ENCODE measurements at regions not wholly inside any gene's neighbourhood (a gene's known extent, or its start where the extent isn't known, plus 50 kb on each side); places are given as distances from the start of the nearest gene placed in this dataset.
A peak's percentile ranks its signal among the peaks of the same experiment; 100 is the strongest.

- Histone ChIP-seq H3K36me3 (ENCODE audit: insufficient read depth, low read length) (no peaks in the 10 kb centered on the region), H3K9me3 (replicated peaks; ENCODE audit: low read length) (no peaks in the 10 kb centered on the region), H3K4me2 (ENCODE audit: low read length) (no peak overlapping the region), H3K9ac (ENCODE audit: low read depth, low read length) (no peak overlapping the region), H3K4me3 (ENCODE audit: low read length) (no peak overlapping the region), H3K4me1 (ENCODE audit: control insufficient read depth, insufficient read depth, low read length) (peaks cover 24% of the 10 kb centered on the region), H3K27me3 (ENCODE audit: control insufficient read depth, insufficient read depth, low read length) (no peaks in the 10 kb centered on the region)
Measured at GRCh38 chr15:38873158-38873557, 308.5 kb upstream of the RASGRP1 start.

- Histone ChIP-seq H3K4me2 (ENCODE audit: low read length) (no peak overlapping the region), H3K36me3 (ENCODE audit: insufficient read depth, low read length) (no peaks in the 10 kb centered on the region), H3K27me3 (ENCODE audit: control insufficient read depth, insufficient read depth, low read length) (no peaks in the 10 kb centered on the region), H3K9ac (ENCODE audit: low read depth, low read length) (no peak overlapping the region), H3K9me3 (replicated peaks; ENCODE audit: low read length) (no peaks in the 10 kb centered on the region), H3K4me1 (ENCODE audit: control insufficient read depth, insufficient read depth, low read length) (peaks cover 29% of the 10 kb centered on the region), H3K4me3 (ENCODE audit: low read length) (no peak overlapping the region)
Measured at GRCh38 chr15:38874464-38874863, 309.9 kb upstream of the RASGRP1 start.

- Histone ChIP-seq H3K4me2 (ENCODE audit: low read length) (no peak overlapping the region), H3K36me3 (ENCODE audit: insufficient read depth, low read length) (no peaks in the 10 kb centered on the region), H3K4me3 (ENCODE audit: low read length) (no peak overlapping the region), H3K4me1 (ENCODE audit: control insufficient read depth, insufficient read depth, low read length) (peaks cover 41% of the 10 kb centered on the region), H3K9me3 (replicated peaks; ENCODE audit: low read length) (no peaks in the 10 kb centered on the region), H3K27me3 (ENCODE audit: control insufficient read depth, insufficient read depth, low read length) (no peaks in the 10 kb centered on the region), H3K9ac (ENCODE audit: low read depth, low read length) (no peak overlapping the region)
Measured at GRCh38 chr15:38876211-38876610, 311.6 kb upstream of the RASGRP1 start.

DNA sequence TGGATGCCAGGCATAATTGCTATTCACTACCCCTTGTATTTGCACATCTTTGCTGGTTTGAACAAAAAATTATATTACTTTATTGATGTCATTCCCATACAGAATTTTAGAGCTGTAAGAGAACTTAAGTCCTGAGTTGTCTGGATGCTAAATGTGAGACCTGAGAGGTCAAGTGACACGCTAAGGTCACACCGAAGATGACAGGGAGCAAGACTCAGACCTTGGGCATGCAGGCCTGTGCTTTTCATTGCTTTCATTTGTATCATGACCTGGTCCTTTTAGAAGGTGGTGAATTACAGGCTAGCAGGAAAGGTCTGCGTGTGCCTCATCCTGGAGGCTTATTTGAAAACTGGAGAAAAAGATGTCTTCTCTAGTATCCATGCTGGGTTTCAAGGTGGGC lies 312.0 kb upstream of the RASGRP1 start:
- no peaks in the 10 kb centered on the region for H3K27me3 ChIP-seq (ENCODE audit: control insufficient read depth, insufficient read depth, low read length)
- no peak overlapping the region for H3K4me2 ChIP-seq (ENCODE audit: low read length)
- no peak overlapping the region for H3K9ac ChIP-seq (ENCODE audit: low read depth, low read length)
- no peaks in the 10 kb centered on the region for H3K9me3 ChIP-seq (replicated peaks; ENCODE audit: low read length)
- H3K4me3 ChIP-seq (ENCODE audit: low read length), result no peak overlapping the region
- H3K36me3 ChIP-seq (ENCODE audit: insufficient read depth, low read length), result no peaks in the 10 kb centered on the region
- H3K4me1 ChIP-seq (ENCODE audit: control insufficient read depth, insufficient read depth, low read length), result peaks cover 41% of the 10 kb centered on the region

DNA sequence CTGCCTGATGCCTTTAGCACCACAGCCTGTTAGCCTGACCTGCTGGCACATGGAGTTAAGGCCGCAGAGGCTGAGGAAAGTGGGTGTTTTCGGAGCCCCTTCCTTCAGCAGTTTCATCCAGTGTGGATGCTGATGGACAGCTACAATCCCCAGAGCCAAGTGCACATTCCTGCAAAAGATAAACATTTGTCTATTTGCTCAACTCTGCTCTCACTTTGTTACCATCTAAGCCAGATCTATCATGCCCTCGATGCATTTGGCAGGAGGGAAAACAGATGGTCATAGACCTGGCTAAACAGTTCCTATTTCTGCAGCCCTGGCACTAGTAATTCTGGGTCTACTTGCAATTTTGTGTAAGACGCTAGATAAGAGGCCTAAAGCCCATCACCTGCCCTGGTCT lies 312.9 kb upstream of the RASGRP1 start:
- Histone ChIP-seq H3K4me3 (ENCODE audit: low read length) (no peak overlapping the region), H3K36me3 (ENCODE audit: insufficient read depth, low read length) (no peaks in the 10 kb centered on the region), H3K9me3 (replicated peaks; ENCODE audit: low read length) (no peaks in the 10 kb centered on the region), H3K4me1 (ENCODE audit: control insufficient read depth, insufficient read depth, low read length) (peaks cover 41% of the 10 kb centered on the region), H3K27me3 (ENCODE audit: control insufficient read depth, insufficient read depth, low read length) (no peaks in the 10 kb centered on the region), H3K9ac (ENCODE audit: low read depth, low read length) (no peak overlapping the region), H3K4me2 (ENCODE audit: low read length) (no peak overlapping the region)

- no peak overlapping the region for H3K4me3 ChIP-seq (ENCODE audit: low read length)
- no peaks in the 10 kb centered on the region for H3K27me3 ChIP-seq (ENCODE audit: control insufficient read depth, insufficient read depth, low read length)
Measured at GRCh38 chr15:38878026-38878425, 313.4 kb upstream of the RASGRP1 start.

GRCh38 chr15:38878926-38879325 lies 314.3 kb upstream of the RASGRP1 start:
- Histone ChIP-seq H3K27me3 (ENCODE audit: control insufficient read depth, insufficient read depth, low read length) (no peaks in the 10 kb centered on the region), H3K4me3 (ENCODE audit: low read length) (no peak overlapping the region), H3K9ac (ENCODE audit: low read depth, low read length) (no peak overlapping the region), H3K9me3 (replicated peaks; ENCODE audit: low read length) (no peaks in the 10 kb centered on the region), H3K4me1 (ENCODE audit: control insufficient read depth, insufficient read depth, low read length) (peaks cover 47% of the 10 kb centered on the region), H3K4me2 (ENCODE audit: low read length) (no peak overlapping the region), H3K36me3 (ENCODE audit: insufficient read depth, low read length) (no peaks in the 10 kb centered on the region)

More at GRCh38 chr15:38878026-38878425, 313.4 kb upstream of the RASGRP1 start:
- H3K4me1 ChIP-seq (ENCODE audit: control insufficient read depth, insufficient read depth, low read length), result peaks cover 41% of the 10 kb centered on the region
- no peak overlapping the region for H3K4me2 ChIP-seq (ENCODE audit: low read length)
- H3K9ac ChIP-seq (ENCODE audit: low read depth, low read length), result no peak overlapping the region
- no peaks in the 10 kb centered on the region for H3K9me3 ChIP-seq (replicated peaks; ENCODE audit: low read length)
- no peaks in the 10 kb centered on the region for H3K36me3 ChIP-seq (ENCODE audit: insufficient read depth, low read length)

GRCh38 chr15:38879909-38880471 lies 315.4 kb upstream of the RASGRP1 start:
- Histone ChIP-seq H3K36me3 (ENCODE audit: insufficient read depth, low read length) (no peaks in the 10 kb centered on the region), H3K4me3 (ENCODE audit: low read length) (no peak overlapping the region), H3K9ac (ENCODE audit: low read depth, low read length) (no peak overlapping the region), H3K9me3 (replicated peaks; ENCODE audit: low read length) (no peaks in the 10 kb centered on the region), H3K27me3 (ENCODE audit: control insufficient read depth, insufficient read depth, low read length) (no peaks in the 10 kb centered on the region), H3K4me2 (ENCODE audit: low read length) (no peak overlapping the region), H3K4me1 (ENCODE audit: control insufficient read depth, insufficient read depth, low read length) (peaks cover 58% of the 10 kb centered on the region)

DNA sequence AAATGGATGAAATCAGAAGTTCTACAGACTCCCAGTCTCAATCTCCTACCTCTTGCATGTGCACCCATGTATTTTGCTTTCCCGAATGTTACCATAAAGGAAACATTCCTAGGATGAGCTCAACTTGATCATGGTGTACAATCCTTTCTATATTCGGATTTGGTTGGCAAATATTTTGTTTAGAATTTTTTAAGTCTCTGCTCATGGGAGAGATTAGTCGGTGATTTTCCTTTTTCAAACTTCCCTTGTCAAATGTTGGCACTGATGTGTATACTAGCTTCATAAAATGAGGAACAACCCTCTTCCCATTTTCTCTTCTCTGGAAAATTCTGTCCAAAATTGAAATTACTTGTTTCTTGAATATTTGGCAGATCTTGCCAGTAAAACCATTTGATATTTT lies 317.6 kb upstream of the RASGRP1 start:
- Histone ChIP-seq H3K4me1 (ENCODE audit: control insufficient read depth, insufficient read depth, low read length) (peaks cover 73% of the 10 kb centered on the region), H3K9ac (ENCODE audit: low read depth, low read length) (no peak overlapping the region)

DNA sequence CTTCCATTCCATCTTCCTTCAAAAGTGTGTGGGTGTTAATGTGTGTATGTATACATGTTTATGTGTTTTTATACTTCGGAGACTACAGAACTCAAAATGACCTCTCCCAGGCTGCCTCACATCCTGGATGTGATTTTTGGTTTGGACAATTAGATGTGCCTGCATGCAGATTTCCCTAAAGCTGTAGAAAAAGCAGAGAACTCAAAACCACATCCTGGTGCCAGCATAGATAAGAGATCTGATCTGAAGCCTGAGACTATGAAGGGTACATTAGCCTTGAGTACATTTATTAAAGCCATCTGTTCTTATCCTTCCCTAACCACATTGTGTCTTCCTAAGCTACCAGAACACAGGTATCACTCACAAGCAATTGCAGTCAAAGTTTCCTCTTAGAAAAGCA lies 319.4 kb upstream of the RASGRP1 start:
- no peaks in the 10 kb centered on the region for H3K36me3 ChIP-seq (ENCODE audit: insufficient read depth, low read length)
- H3K9ac ChIP-seq (ENCODE audit: low read depth, low read length), result no peak overlapping the region
- no peaks in the 10 kb centered on the region for H3K9me3 ChIP-seq (replicated peaks; ENCODE audit: low read length)
- H3K27me3 ChIP-seq (ENCODE audit: control insufficient read depth, insufficient read depth, low read length), result no peaks in the 10 kb centered on the region
- H3K4me2 ChIP-seq (ENCODE audit: low read length), result no peak overlapping the region
- no peak overlapping the region for H3K4me3 ChIP-seq (ENCODE audit: low read length)
- H3K4me1 ChIP-seq (ENCODE audit: control insufficient read depth, insufficient read depth, low read length), result peaks cover 62% of the 10 kb centered on the region

More for the DNA sequence above, 317.6 kb upstream of the RASGRP1 start:
- Histone ChIP-seq H3K36me3 (ENCODE audit: insufficient read depth, low read length) (no peaks in the 10 kb centered on the region), H3K4me2 (ENCODE audit: low read length) (no peak overlapping the region), H3K4me3 (ENCODE audit: low read length) (no peak overlapping the region), H3K9me3 (replicated peaks; ENCODE audit: low read length) (no peaks in the 10 kb centered on the region), H3K27me3 (ENCODE audit: control insufficient read depth, insufficient read depth, low read length) (no peaks in the 10 kb centered on the region)

GRCh38 chr15:38885001-38885400 lies 320.4 kb upstream of the RASGRP1 start:
- H3K4me2 ChIP-seq (ENCODE audit: low read length), result no peak overlapping the region
- no peaks in the 10 kb centered on the region for H3K9me3 ChIP-seq (replicated peaks; ENCODE audit: low read length)
- peaks cover 56% of the 10 kb centered on the region for H3K4me1 ChIP-seq (ENCODE audit: control insufficient read depth, insufficient read depth, low read length)
- H3K27me3 ChIP-seq (ENCODE audit: control insufficient read depth, insufficient read depth, low read length), result no peaks in the 10 kb centered on the region
- H3K4me3 ChIP-seq (ENCODE audit: low read length), result no peak overlapping the region
- peak overlapping the region; percentile 36 for H3K9ac ChIP-seq (ENCODE audit: low read depth, low read length)
- H3K36me3 ChIP-seq (ENCODE audit: insufficient read depth, low read length), result no peaks in the 10 kb centered on the region

DNA sequence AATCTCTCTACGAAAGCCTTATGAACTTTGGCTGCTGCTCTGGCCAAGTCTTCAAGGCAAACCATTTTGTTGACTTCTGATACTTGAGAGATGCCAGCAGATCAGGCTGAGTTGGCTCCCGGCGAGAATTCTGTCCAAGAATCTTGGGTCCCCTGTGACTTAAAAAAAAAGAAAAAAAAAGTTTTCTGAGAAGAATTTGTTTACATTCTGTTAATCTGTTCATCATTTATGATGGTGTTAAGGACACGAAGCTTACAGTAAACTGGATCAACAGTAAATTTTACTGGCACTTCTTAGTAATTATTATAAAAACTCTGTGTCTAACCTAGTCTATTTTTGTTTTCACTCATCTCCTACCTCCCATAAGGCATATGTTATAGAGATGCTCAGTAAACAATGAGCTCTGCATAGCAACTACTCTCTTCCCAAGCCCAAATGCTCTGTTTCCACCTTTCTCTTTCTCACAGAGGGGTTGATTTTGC lies 320.9 kb upstream of the RASGRP1 start:
- no peaks in the 10 kb centered on the region for H3K36me3 ChIP-seq (ENCODE audit: insufficient read depth, low read length)
- peak overlapping the region; percentile 13 for H3K4me3 ChIP-seq (ENCODE audit: low read length)
- no peaks in the 10 kb centered on the region for H3K9me3 ChIP-seq (replicated peaks; ENCODE audit: low read length)
- peak overlapping the region; percentile 36 for H3K9ac ChIP-seq (ENCODE audit: low read depth, low read length)
- no peaks in the 10 kb centered on the region for H3K27me3 ChIP-seq (ENCODE audit: control insufficient read depth, insufficient read depth, low read length)
- H3K4me1 ChIP-seq (ENCODE audit: control insufficient read depth, insufficient read depth, low read length), result peaks cover 51% of the 10 kb centered on the region
- peak overlapping the region; percentile 56 for H3K4me2 ChIP-seq (ENCODE audit: low read length)

Data from skeletal muscle satellite cell (primary cell).